ENCODE measurements at regions not wholly inside any gene's neighbourhood (a gene's known extent, or its start where the extent isn't known, plus 50 kb on each side); places are given as distances from the start of the nearest gene placed in this dataset.

DNA sequence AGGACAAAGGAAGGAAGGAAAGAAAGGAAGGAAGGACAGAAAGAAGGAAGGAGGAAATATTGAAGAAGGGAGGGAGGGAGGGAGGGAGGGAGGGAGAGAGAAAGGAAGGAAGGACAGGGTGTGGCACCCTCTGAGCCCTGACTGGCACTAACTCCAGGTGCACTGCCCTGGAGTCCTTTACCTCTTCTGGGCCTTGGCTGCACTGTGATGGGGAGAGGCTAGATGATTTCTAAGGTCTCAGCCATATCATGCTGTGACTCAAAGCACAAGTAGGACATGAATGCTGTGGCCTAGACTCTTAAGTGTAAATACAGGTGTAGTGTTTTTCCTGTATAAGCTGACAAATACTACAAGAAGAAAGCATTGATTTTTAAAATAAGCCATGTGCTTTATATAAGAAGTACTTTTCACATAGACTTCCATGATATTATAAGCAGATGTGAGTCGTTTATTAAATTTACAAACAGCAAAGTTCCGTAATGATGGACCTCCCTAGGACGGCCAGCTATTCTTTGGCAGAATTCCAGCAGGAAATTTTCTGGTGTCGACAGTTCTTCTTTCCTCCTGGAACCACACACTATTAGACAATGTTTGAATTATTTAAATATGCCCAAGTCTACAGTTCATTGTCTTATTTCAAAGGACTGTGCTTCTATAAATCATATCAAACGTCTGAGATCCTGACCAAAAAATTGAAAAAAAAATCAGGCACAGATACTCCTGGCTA, 213.8 kb upstream of the C2CD4B start:
- no peak for TF ChIP-seq EZH2 (IDR thresholded peaks at IDR 0.05; ENCODE audit: borderline replicate concordance, low read depth, low read length, poor library complexity, severe bottlenecking)
- TF ChIP-seq, protein P1, sequence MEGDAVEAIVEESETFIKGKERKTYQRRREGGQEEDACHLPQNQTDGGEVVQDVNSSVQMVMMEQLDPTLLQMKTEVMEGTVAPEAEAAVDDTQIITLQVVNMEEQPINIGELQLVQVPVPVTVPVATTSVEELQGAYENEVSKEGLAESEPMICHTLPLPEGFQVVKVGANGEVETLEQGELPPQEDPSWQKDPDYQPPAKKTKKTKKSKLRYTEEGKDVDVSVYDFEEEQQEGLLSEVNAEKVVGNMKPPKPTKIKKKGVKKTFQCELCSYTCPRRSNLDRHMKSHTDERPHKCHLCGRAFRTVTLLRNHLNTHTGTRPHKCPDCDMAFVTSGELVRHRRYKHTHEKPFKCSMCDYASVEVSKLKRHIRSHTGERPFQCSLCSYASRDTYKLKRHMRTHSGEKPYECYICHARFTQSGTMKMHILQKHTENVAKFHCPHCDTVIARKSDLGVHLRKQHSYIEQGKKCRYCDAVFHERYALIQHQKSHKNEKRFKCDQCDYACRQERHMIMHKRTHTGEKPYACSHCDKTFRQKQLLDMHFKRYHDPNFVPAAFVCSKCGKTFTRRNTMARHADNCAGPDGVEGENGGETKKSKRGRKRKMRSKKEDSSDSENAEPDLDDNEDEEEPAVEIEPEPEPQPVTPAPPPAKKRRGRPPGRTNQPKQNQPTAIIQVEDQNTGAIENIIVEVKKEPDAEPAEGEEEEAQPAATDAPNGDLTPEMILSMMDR (conservative IDR thresholded peaks at IDR 0.05; ENCODE audit: low read depth, low read length), result no peak

Data from A673 (cell line).